ENCODE measurements at regions not wholly inside any gene's neighbourhood (a gene's known extent, or its start where the extent isn't known, plus 50 kb on each side); places are given as distances from the start of the nearest gene placed in this dataset.

DNA sequence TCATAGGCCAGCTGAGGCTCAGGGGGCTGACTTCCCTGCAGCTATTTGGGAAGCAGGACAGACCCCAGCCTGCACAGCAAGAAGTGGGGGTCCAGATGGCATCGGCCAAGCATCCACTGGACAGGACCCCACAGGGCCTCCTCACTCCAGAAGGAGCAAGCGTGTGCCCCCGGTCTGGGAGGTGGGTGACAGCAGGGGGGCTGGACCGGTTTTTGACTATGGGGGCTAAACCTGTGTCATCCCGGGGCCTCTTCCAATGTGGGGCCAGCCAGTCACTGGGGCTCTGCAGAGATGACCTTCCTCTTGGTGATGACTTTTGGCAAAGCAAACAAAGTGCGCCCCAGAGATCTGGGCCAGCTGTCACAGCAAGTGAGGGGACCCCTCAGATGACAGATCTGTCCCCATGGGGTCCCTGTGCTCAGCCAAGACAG is 163.9 kb downstream of the OLFM1 start:
- DNase-seq (ENCODE audit: extremely low spot score) = no peak
- ChIA-PET POLR2A (no interaction called here), CTCF (no interaction called here)
- TF ChIP-seq SUZ12 (IDR thresholded peaks at IDR 0.05) (no peak), FOXK2 (IDR thresholded peaks at IDR 0.05) (no peak), FOXA1 (IDR thresholded peaks at IDR 0.05) (no peak), ARNT (IDR thresholded peaks at IDR 0.05) (no peak), SP1 (IDR thresholded peaks at IDR 0.05) (no peak), LEF1 (IDR thresholded peaks at IDR 0.05; ENCODE audit: borderline replicate concordance) (no peak), HDGF (IDR thresholded peaks at IDR 0.05; ENCODE audit: borderline replicate concordance) (no peak), FOXM1 (IDR thresholded peaks at IDR 0.05; ENCODE audit: borderline replicate concordance) (no peak), ELF4 (IDR thresholded peaks at IDR 0.05) (no peak), BHLHE40 (IDR thresholded peaks at IDR 0.05; ENCODE audit: borderline replicate concordance) (no peak), TARDBP (IDR thresholded peaks at IDR 0.05) (no peak), NFRKB (IDR thresholded peaks at IDR 0.05) (no peak), CTBP1 (IDR thresholded peaks at IDR 0.05; ENCODE audit: borderline replicate concordance) (no peak), ZNF384 (IDR thresholded peaks at IDR 0.05) (no peak), L3MBTL2 (conservative IDR thresholded peaks at IDR 0.05) (no peak)
- TF ChIP-seq, protein P1, sequence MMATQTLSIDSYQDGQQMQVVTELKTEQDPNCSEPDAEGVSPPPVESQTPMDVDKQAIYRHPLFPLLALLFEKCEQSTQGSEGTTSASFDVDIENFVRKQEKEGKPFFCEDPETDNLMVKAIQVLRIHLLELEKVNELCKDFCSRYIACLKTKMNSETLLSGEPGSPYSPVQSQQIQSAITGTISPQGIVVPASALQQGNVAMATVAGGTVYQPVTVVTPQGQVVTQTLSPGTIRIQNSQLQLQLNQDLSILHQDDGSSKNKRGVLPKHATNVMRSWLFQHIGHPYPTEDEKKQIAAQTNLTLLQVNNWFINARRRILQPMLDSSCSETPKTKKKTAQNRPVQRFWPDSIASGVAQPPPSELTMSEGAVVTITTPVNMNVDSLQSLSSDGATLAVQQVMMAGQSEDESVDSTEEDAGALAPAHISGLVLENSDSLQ (IDR thresholded peaks at IDR 0.05) = no peak

DNA sequence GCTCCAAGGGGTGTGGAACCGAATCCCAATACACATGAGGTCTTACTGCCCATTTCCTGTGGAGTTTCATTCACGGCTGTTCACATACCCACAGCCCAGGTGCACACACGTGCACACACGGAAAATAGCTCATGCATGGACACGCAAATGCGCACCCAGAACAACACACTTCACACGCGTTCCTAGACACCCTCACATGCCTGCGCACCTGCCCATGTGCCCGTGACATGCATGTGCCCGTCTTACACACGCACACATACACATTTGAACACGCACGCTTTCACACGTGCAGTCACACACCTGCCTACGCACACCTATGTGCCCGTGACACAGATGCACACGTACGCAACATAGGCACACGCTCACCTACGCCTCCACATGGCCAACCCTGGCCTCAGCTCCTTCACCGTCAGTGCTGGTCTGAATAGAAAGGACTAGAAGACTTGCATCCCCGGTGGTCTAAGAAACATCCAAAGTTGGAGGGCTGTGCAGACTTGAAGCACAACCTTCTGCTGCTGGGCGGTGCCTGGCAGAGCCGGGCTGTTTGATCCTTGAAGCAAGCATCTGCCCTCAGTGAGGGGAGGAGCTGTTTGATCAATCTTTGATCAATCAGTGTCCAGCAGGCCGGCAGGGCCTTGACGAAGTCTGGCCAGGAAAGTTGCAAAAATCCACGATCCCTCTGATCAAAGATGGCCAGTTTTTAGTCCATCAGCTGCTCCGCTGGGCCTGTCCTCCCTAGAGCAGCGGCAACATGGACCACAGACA is 164.7 kb downstream of the OLFM1 start:
- CTCF ChIA-PET = no interaction called here
- POLR2A ChIA-PET = no interaction called here
- TF ChIP-seq BHLHE40 (IDR thresholded peaks at IDR 0.05; ENCODE audit: borderline replicate concordance) = no peak
- no peak for DNase-seq (ENCODE audit: extremely low spot score)

DNA sequence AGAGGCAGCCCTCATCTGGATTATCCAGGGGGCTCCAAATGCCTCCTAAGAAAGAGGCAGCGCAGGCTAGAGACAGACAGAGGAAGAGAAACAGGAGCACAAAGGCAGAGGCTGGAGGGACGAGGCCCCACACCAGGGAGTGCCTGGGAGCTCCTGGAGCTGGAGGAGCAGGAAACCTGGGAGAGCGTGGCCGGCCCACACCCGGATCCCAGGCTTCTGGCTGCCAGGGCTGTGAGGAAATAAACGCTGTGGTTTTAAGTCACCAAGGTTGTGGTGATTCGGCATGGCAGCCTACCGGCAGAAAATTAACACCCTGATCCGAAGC is 165.5 kb downstream of the OLFM1 start:
- no peak for DNase-seq (ENCODE audit: extremely low spot score)
- POLR2A ChIA-PET = no interaction called here
- no peak for TF ChIP-seq ELF4 (IDR thresholded peaks at IDR 0.05)
- no peak for TF ChIP-seq SUZ12 (IDR thresholded peaks at IDR 0.05)
- no peak for TF ChIP-seq LEF1 (IDR thresholded peaks at IDR 0.05; ENCODE audit: borderline replicate concordance)
- no peak for TF ChIP-seq L3MBTL2 (conservative IDR thresholded peaks at IDR 0.05)
- TF ChIP-seq ARNT (IDR thresholded peaks at IDR 0.05) = no peak
- CTCF ChIA-PET = no interaction called here

DNA sequence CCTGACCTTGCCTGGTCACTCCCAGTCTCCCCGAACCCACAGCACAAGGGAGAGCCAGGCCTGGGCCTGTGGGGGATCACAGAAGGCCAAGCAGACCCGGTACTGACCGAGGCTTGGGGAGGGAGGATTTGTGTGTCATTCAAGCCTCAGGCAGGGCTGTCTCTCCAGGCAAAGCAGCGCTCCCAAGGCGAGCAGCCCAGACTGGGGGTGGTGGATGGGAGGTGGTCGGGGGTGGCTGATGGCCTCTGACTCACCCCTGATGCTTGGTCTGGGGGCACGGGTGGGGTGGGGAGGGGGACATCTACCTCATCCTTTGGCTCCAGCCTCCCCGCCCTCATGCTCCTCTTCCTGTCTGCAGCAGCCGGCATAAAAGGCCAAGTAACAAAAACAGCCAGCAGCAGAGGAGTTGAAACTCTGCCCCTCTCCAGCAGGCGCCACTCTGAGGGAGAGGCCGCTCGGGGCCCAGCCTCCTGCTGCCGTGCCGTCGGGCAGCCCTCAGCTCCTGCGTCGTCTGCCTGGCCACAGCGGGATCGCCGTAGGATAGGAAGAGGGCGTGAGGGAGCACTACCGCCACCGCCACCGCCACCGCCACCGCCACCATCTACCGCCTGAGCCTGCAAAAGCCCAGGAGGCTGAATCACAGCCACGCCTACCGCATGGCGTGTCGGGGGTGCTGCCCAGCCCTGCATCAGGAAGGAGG is 166.0 kb downstream of the OLFM1 start:
- ChIA-PET CTCF (no interaction called here), POLR2A (no interaction called here)
- TF ChIP-seq FOXA1 (IDR thresholded peaks at IDR 0.05) (no peak), SP1 (IDR thresholded peaks at IDR 0.05) (no peak), FOXK2 (IDR thresholded peaks at IDR 0.05) (no peak), BHLHE40 (IDR thresholded peaks at IDR 0.05; ENCODE audit: borderline replicate concordance) (no peak), CTBP1 (IDR thresholded peaks at IDR 0.05; ENCODE audit: borderline replicate concordance) (no peak), FOXM1 (IDR thresholded peaks at IDR 0.05; ENCODE audit: borderline replicate concordance) (no peak), L3MBTL2 (conservative IDR thresholded peaks at IDR 0.05) (no peak), TARDBP (IDR thresholded peaks at IDR 0.05) (no peak), HDGF (IDR thresholded peaks at IDR 0.05; ENCODE audit: borderline replicate concordance) (no peak), ELF4 (IDR thresholded peaks at IDR 0.05) (no peak), LEF1 (IDR thresholded peaks at IDR 0.05; ENCODE audit: borderline replicate concordance) (no peak), ZNF384 (IDR thresholded peaks at IDR 0.05) (no peak), NFRKB (IDR thresholded peaks at IDR 0.05) (no peak), ARNT (IDR thresholded peaks at IDR 0.05) (no peak), SUZ12 (IDR thresholded peaks at IDR 0.05) (no peak)
- TF ChIP-seq, protein P1 (IDR thresholded peaks at IDR 0.05) = no peak
- no peak for DNase-seq (ENCODE audit: extremely low spot score)

DNA sequence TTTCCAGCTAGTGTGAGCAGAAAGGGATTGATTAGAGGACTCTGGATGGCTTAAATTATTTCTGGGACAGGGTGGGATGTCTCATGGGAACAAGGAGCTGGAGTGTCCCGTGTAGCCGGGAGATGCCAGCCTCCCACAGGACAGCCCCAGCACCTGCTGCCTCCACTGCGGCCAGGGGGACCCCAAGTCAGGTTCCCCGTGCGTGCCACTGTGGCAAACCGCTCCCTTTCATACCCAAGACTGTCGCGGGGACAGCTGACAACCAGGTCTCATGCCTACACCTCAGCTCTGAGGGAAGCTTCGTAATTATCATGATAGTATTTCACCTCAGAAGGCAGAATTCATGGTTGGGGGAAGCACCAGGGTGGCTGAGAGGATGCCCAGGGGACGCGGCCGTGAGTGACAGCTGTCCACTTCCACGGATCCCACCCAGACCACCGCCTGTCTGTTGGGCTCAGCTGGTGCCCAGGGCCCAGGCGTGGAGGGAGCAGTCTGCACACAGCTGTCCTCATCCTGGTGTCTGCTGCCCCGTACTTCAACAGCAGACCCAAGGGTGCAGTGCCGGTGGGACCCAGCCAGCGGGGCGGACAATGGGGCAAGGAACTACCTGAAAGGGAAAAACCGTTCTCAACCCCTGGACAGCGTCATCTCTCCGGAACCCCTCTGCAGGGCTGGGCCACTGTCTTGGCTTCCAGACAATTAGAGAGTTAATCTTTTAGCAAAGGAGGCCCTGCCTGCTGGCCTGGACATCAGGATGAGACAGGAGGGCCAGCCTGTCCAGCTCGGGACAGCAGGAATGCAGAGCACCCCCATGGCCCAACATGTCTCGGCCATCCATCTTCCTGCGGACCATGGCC is 166.9 kb downstream of the OLFM1 start:
- ChIA-PET POLR2A (no interaction called here), CTCF (no interaction called here)
- TF ChIP-seq ELF4 (IDR thresholded peaks at IDR 0.05) (no peak), FOXA1 (IDR thresholded peaks at IDR 0.05) (no peak), BHLHE40 (IDR thresholded peaks at IDR 0.05; ENCODE audit: borderline replicate concordance) (no peak), LEF1 (IDR thresholded peaks at IDR 0.05; ENCODE audit: borderline replicate concordance) (no peak), HDGF (IDR thresholded peaks at IDR 0.05; ENCODE audit: borderline replicate concordance) (no peak), SUZ12 (IDR thresholded peaks at IDR 0.05) (no peak), L3MBTL2 (conservative IDR thresholded peaks at IDR 0.05) (no peak), CTBP1 (IDR thresholded peaks at IDR 0.05; ENCODE audit: borderline replicate concordance) (no peak), FOXK2 (IDR thresholded peaks at IDR 0.05) (no peak), ARNT (IDR thresholded peaks at IDR 0.05) (no peak), ZNF384 (IDR thresholded peaks at IDR 0.05) (no peak), FOXM1 (IDR thresholded peaks at IDR 0.05; ENCODE audit: borderline replicate concordance) (no peak), TARDBP (IDR thresholded peaks at IDR 0.05) (no peak), SP1 (IDR thresholded peaks at IDR 0.05) (no peak), NFRKB (IDR thresholded peaks at IDR 0.05) (no peak)
- TF ChIP-seq, protein P1 (IDR thresholded peaks at IDR 0.05) = no peak
- DNase-seq (ENCODE audit: extremely low spot score) = no peak

Data from HEK293T (cell line).